ENCODE measurements at regions not wholly inside any gene's neighbourhood (a gene's known extent, or its start where the extent isn't known, plus 50 kb on each side); places are given as distances from the start of the nearest gene placed in this dataset.

GRCh38 chr6:130683761-130684517 lies 143.3 kb upstream of the SMLR1 start:
- no peak for DNase-seq
- no peak for TF ChIP-seq CTCF (IDR thresholded peaks at IDR 0.05; ENCODE audit: partially characterized antibody, unreplicated experiment)
- no peak overlapping the region for H3K27ac Mint-ChIP-seq (ENCODE audit: unreplicated experiment)
- H3K4me3 Mint-ChIP-seq (ENCODE audit: unreplicated experiment): no peak overlapping the region
- H3K9me3 Mint-ChIP-seq (ENCODE audit: unreplicated experiment): no peaks in the 10 kb centered on the region
- no peaks in the 10 kb centered on the region for H3K36me3 Mint-ChIP-seq (ENCODE audit: unreplicated experiment)
- H3K27me3 Mint-ChIP-seq (ENCODE audit: unreplicated experiment): no peaks in the 10 kb centered on the region
- H3K4me1 Mint-ChIP-seq (ENCODE audit: low read depth, unreplicated experiment): peaks cover 2% of the 10 kb centered on the region

- H3K36me3 Mint-ChIP-seq (ENCODE audit: unreplicated experiment): no peaks in the 10 kb centered on the region
Observed at GRCh38 chr6:130692659-130693058, 134.5 kb upstream of the SMLR1 start.

GRCh38 chr6:130693944-130694343 lies 133.3 kb upstream of the SMLR1 start:
- no peak for TF ChIP-seq CTCF (IDR thresholded peaks at IDR 0.05; ENCODE audit: partially characterized antibody, unreplicated experiment)
- Mint-ChIP-seq H3K27me3 (ENCODE audit: unreplicated experiment) (no peaks in the 10 kb centered on the region), H3K36me3 (ENCODE audit: unreplicated experiment) (no peaks in the 10 kb centered on the region), H3K27ac (ENCODE audit: unreplicated experiment) (no peak overlapping the region), H3K4me1 (ENCODE audit: low read depth, unreplicated experiment) (no peaks in the 10 kb centered on the region), H3K4me3 (ENCODE audit: unreplicated experiment) (no peak overlapping the region), H3K9me3 (ENCODE audit: unreplicated experiment) (peaks cover 2% of the 10 kb centered on the region)
- DNase-seq: no peak

More at GRCh38 chr6:130692659-130693058, 134.5 kb upstream of the SMLR1 start:
- TF ChIP-seq CTCF (IDR thresholded peaks at IDR 0.05; ENCODE audit: partially characterized antibody, unreplicated experiment): no peak
- DNase-seq: no peak
- Mint-ChIP-seq H3K4me3 (ENCODE audit: unreplicated experiment) (no peak overlapping the region), H3K27ac (ENCODE audit: unreplicated experiment) (no peak overlapping the region), H3K27me3 (ENCODE audit: unreplicated experiment) (no peaks in the 10 kb centered on the region), H3K9me3 (ENCODE audit: unreplicated experiment) (peaks cover 2% of the 10 kb centered on the region), H3K4me1 (ENCODE audit: low read depth, unreplicated experiment) (no peaks in the 10 kb centered on the region)

GRCh38 chr6:130694606-130695005 lies 132.6 kb upstream of the SMLR1 start:
- no peak for DNase-seq
- H3K9me3 Mint-ChIP-seq (ENCODE audit: unreplicated experiment): peaks cover 2% of the 10 kb centered on the region
- H3K27ac Mint-ChIP-seq (ENCODE audit: unreplicated experiment): no peak overlapping the region
- H3K4me3 Mint-ChIP-seq (ENCODE audit: unreplicated experiment): no peak overlapping the region
- no peaks in the 10 kb centered on the region for H3K4me1 Mint-ChIP-seq (ENCODE audit: low read depth, unreplicated experiment)
- H3K36me3 Mint-ChIP-seq (ENCODE audit: unreplicated experiment): no peaks in the 10 kb centered on the region
- no peak for TF ChIP-seq CTCF (IDR thresholded peaks at IDR 0.05; ENCODE audit: partially characterized antibody, unreplicated experiment)
- no peaks in the 10 kb centered on the region for H3K27me3 Mint-ChIP-seq (ENCODE audit: unreplicated experiment)

GRCh38 chr6:130696806-130697205 lies 130.4 kb upstream of the SMLR1 start:
- no peak for TF ChIP-seq CTCF (IDR thresholded peaks at IDR 0.05; ENCODE audit: partially characterized antibody, unreplicated experiment)
- Mint-ChIP-seq H3K27me3 (ENCODE audit: unreplicated experiment) (no peaks in the 10 kb centered on the region), H3K4me1 (ENCODE audit: low read depth, unreplicated experiment) (no peaks in the 10 kb centered on the region), H3K4me3 (ENCODE audit: unreplicated experiment) (no peak overlapping the region), H3K27ac (ENCODE audit: unreplicated experiment) (no peak overlapping the region), H3K36me3 (ENCODE audit: unreplicated experiment) (no peaks in the 10 kb centered on the region), H3K9me3 (ENCODE audit: unreplicated experiment) (peaks cover 2% of the 10 kb centered on the region)
- no peak for DNase-seq

Data from glutamatergic neuron (in vitro differentiated cells).